HFF-Myc (cell line): ENCODE measurements at regions not wholly inside any gene's neighbourhood (a gene's known extent, or its start where the extent isn't known, plus 50 kb on each side); places are given as distances from the start of the nearest gene placed in this dataset.

Experiments used
- DNase-seq: peaks from one replicate; pipeline ENCODE4 v3.0.0-alpha.2; 2011; ENCODE audit warnings: low read depth; ENCODE audit errors: extremely low read depth
- H3K4me3 ChIP-seq: replicated peaks from 2 replicates; pipeline ENCODE4 v1.5.1; 2011; ENCODE audit warnings: low read depth, mild to moderate bottlenecking, control low read depth, low read length
- CTCF ChIP-seq: IDR thresholded peaks from 2 replicates; pipeline ENCODE4 v1.5.1; 2012; ENCODE audit warnings: mild to moderate bottlenecking, low read depth, low read length, control low read depth; ENCODE audit errors: missing control alignments

GRCh38 chr10:35700487-35700882, 58.4 kb upstream of the FZD8 start:
- DNase-seq = no peak
- no peak overlapping the region for H3K4me3 ChIP-seq
- TF ChIP-seq CTCF = no peak

GRCh38 chr10:35699848-35700486, 57.9 kb upstream of the FZD8 start:
- no peak for TF ChIP-seq CTCF
- no peak for DNase-seq
- no peak overlapping the region for H3K4me3 ChIP-seq

GRCh38 chr10:35696392-35697287, 54.5 kb upstream of the FZD8 start:
- no peak for TF ChIP-seq CTCF
- no peak overlapping the region for H3K4me3 ChIP-seq

GRCh38 chr10:35693800-35694199, 51.7 kb upstream of the FZD8 start:
- no peak overlapping the region for H3K4me3 ChIP-seq
- TF ChIP-seq CTCF = no peak
- DNase-seq = no peak

More at GRCh38 chr10:35696392-35697287, 54.5 kb upstream of the FZD8 start:
- DNase-seq = no peak
